Sigmoid colon (tissue), 6 donors: ENCODE measurements at regions not wholly inside any gene's neighbourhood (a gene's known extent, or its start where the extent isn't known, plus 50 kb on each side); places are given as distances from the start of the nearest gene placed in this dataset.

Experiments
- DNase-seq: peaks from one replicate; pipeline ENCODE4 v3.0.0-alpha.2; 2019
- H3K27ac ChIP-seq, 4 donors: fragments of 200-600 bp; sonication (generic); one replicate each; pipeline ENCODE4 v1.5.1; 2016 to 2019; ENCODE audit warnings: mild to moderate bottlenecking in 1 of 4
- H3K27me3 ChIP-seq, 3 donors: fragments of 200-600 bp; sonication (generic); one replicate each; pipeline ENCODE4 v1.5.1; 2019; ENCODE audit warnings: mild to moderate bottlenecking in 1 of 3
- H3K36me3 ChIP-seq, 4 donors: fragments of 200-600 bp; sonication (generic); one replicate each; pipeline ENCODE4 v1.5.1; 2016 to 2019
- H3K4me1 ChIP-seq, 4 donors: fragments of 200-600 bp; sonication (generic); one replicate each; pipeline ENCODE4 v1.5.1; 2017 to 2019
- H3K4me3 ChIP-seq, 4 donors: fragments of 200-600 bp; sonication (generic); one replicate each; pipeline ENCODE4 v1.5.1; 2017 to 2019; ENCODE audit warnings: mild to moderate bottlenecking in 2 of 4, moderate library complexity in 1 of 4
- H3K9me3 ChIP-seq, 4 donors: fragments of 200-600 bp in 3 of 4; sonication (generic) in 3 of 4; one replicate each; pipeline versions ENCODE4 v1.5.1 to v1.6.1; 2013 to 2019
- CTCF ChIP-seq, 4 experiments: fragments of 450-650 bp in 3 of 4; fragments of 200-600 bp in 1 of 4; IDR thresholded peaks; one replicate each; pipeline ENCODE4 v1.5.1; 2016 to 2019; ENCODE audit warnings: antibody characterized with exemption in 4 of 4, mild to moderate bottlenecking in 3 of 4, moderate library complexity in 2 of 4
- EP300 ChIP-seq, 4 donors: sonication (generic); formaldehyde crosslinking; IDR thresholded peaks; one replicate each; pipeline ENCODE4 v1.6.1; 2017; ENCODE audit warnings: antibody characterized with exemption in 4 of 4
- POLR2A ChIP-seq, 2 donors: fragments of 450-650 bp; IDR thresholded peaks; one replicate each; pipeline ENCODE4 v1.6.1; 2016; ENCODE audit warnings: antibody characterized with exemption in 2 of 2, mild to moderate bottlenecking in 2 of 2, moderate library complexity in 2 of 2
- POLR2AphosphoS5 ChIP-seq, 4 donors: sonication (generic); formaldehyde crosslinking; IDR thresholded peaks; one replicate each; pipeline ENCODE4 v1.6.1; 2017; ENCODE audit warnings: antibody characterized with exemption in 4 of 4
- WGBS, 2 donors: extraction: QIAGEN DNeasy Blood & Tissue Kit; methylation state at CpG; one replicate each; pipeline ENCODE4 v1.1.7; 2013; 5-methylcytosine and 5-hydroxymethylcytosine counted together
- intact Hi-C: fragments of 100-400 bp; cut with DNase I; formaldehyde crosslinking; loops from one replicate; pipeline ENCODE4 v1.15.1; 2023
- donor health status: healthy with polysubstance abuse.
- donor health status: healthy.

DNA sequence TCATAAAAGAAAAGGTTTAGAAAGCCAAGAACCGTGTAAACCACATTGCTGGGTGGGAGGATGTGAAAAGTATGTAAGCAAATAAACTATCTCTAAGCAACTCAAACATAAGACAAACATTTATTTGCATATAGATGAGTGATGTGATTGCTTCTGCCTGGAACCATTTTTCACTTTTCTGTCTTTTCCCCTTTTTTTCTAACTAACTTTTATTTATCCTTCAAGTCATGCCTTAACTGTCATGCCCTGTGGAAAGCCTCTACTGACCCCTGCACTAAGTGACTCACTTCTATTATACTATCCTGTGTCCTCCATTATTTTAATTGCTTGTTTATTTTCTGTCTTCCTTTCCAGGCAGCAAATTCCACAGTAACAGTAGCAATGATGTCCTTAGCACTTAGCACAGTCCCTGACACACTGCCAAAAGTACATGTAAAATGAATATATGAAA, 87.5 kb upstream of the CTAGE1 start:
- H3K9me3 ChIP-seq = no peaks in the 10 kb centered on the region
- TF ChIP-seq POLR2A (IDR thresholded peaks at IDR 0.05) (no peak), POLR2AphosphoS5 (IDR thresholded peaks at IDR 0.05) (peak in 2 of 4 donors; percentile 13 to 17), CTCF (IDR thresholded peaks at IDR 0.05) (no peak)
- H3K36me3 ChIP-seq = no peaks in the 10 kb centered on the region
- no peaks in the 10 kb centered on the region for H3K27me3 ChIP-seq
- H3K27ac ChIP-seq = peak overlapping the region in 2 of 4 donors; percentile 29 to 49
- DNase-seq = no peak
- H3K4me3 ChIP-seq = no peak overlapping the region
- intact Hi-C loops = no loop called here
- WGBS, 2 donors = 38 to 40% methylated on average over 1 of the region's 1 CpG
- peaks cover 0 to 16% (median 5%) of the 10 kb centered on the region in 4 donors for H3K4me1 ChIP-seq

GRCh38 chr18:22507055-22507454, 89.3 kb upstream of the CTAGE1 start:
- no peaks in the 10 kb centered on the region for H3K27me3 ChIP-seq
- intact Hi-C loops = no loop called here
- H3K36me3 ChIP-seq = no peaks in the 10 kb centered on the region
- no peak overlapping the region for H3K4me3 ChIP-seq
- no peak overlapping the region for H3K27ac ChIP-seq
- TF ChIP-seq CTCF (IDR thresholded peaks at IDR 0.05) (no peak), POLR2A (IDR thresholded peaks at IDR 0.05) (no peak), EP300 (IDR thresholded peaks at IDR 0.05) (no peak), POLR2AphosphoS5 (IDR thresholded peaks at IDR 0.05) (no peak)
- no peak for DNase-seq
- peaks cover 0 to 16% (median 5%) of the 10 kb centered on the region in 4 donors for H3K4me1 ChIP-seq
- no peaks in the 10 kb centered on the region for H3K9me3 ChIP-seq
- WGBS, 2 donors = 72 to 82% methylated on average over 2 of the region's 2 CpGs

- 0% methylated on average over 1 of the region's 1 CpG for WGBS, 2 donors
- Histone ChIP-seq H3K4me3 (no peak overlapping the region), H3K27ac (no peak overlapping the region), H3K4me1 (peaks cover 0 to 13% (median 5%) of the 10 kb centered on the region in 4 donors), H3K27me3 (no peaks in the 10 kb centered on the region), H3K9me3 (no peaks in the 10 kb centered on the region), H3K36me3 (no peaks in the 10 kb centered on the region)
- intact Hi-C loops = no loop called here
- TF ChIP-seq EP300 (IDR thresholded peaks at IDR 0.05) (no peak), POLR2A (IDR thresholded peaks at IDR 0.05) (no peak), POLR2AphosphoS5 (IDR thresholded peaks at IDR 0.05) (no peak)
- DNase-seq = no peak
These were observed 91.7 kb upstream of the CTAGE1 start for GRCh38 chr18:22509423-22509822.

DNA sequence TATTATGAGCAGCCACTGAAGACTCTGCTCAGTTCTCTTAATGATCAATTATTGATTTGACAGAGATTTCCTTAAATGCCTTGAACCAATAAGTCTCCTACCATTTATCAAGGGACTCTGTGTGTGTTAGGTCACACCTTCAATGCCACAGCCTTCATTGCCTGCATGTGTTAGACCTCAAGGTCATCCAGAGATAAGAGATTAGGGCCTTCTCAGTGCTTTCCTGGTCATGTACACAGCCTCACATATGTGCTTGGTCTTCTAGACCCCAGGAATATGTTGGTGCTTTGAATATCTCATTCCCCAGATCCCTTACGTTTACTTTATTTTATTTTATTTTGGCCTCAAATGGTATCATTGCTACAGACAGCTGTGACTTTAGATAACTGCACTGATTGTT, 93.0 kb upstream of the CTAGE1 start:
- intact Hi-C loops = no loop called here
- Histone ChIP-seq H3K27me3 (no peaks in the 10 kb centered on the region), H3K36me3 (no peaks in the 10 kb centered on the region), H3K4me1 (peaks cover 0 to under 1% (median 0%) of the 10 kb centered on the region in 4 donors), H3K4me3 (no peak overlapping the region), H3K27ac (no peak overlapping the region), H3K9me3 (no peaks in the 10 kb centered on the region)
- 74 to 88% methylated on average over 1 of the region's 1 CpG for WGBS, 2 donors
- no peak for DNase-seq
- no peak for TF ChIP-seq POLR2A (IDR thresholded peaks at IDR 0.05)
- no peak for TF ChIP-seq CTCF (IDR thresholded peaks at IDR 0.05)
- no peak for TF ChIP-seq POLR2AphosphoS5 (IDR thresholded peaks at IDR 0.05)
- TF ChIP-seq EP300 (IDR thresholded peaks at IDR 0.05) = no peak

GRCh38 chr18:22513721-22514481, 96.2 kb upstream of the CTAGE1 start:
- WGBS, 2 donors = 93% methylated on average over 4 of the region's 4 CpGs
- Histone ChIP-seq H3K27ac (no peak overlapping the region), H3K9me3 (no peaks in the 10 kb centered on the region), H3K27me3 (no peaks in the 10 kb centered on the region), H3K4me1 (no peaks in the 10 kb centered on the region), H3K4me3 (no peak overlapping the region), H3K36me3 (no peaks in the 10 kb centered on the region)
- intact Hi-C loops = no loop called here
- DNase-seq = no peak
- no peak for TF ChIP-seq POLR2AphosphoS5 (IDR thresholded peaks at IDR 0.05)
- TF ChIP-seq POLR2A (IDR thresholded peaks at IDR 0.05) = no peak
- TF ChIP-seq EP300 (IDR thresholded peaks at IDR 0.05) = no peak
- no peak for TF ChIP-seq CTCF (IDR thresholded peaks at IDR 0.05)
